HG03378 (cell line): ENCODE measurements at regions not wholly inside any gene's neighbourhood (a gene's known extent, or its start where the extent isn't known, plus 50 kb on each side); places are given as distances from the start of the nearest gene placed in this dataset.
"Not testable (repeated sequence)": the region's sequence is repeated elsewhere in the genome, so short reads cannot be mapped to it uniquely, and the experiment has no call there.

ENCODE experiments used
- ATAC-seq: cut with Tn5 transposase; IDR thresholded peaks from one replicate; pipeline ENCODE4 v1.9.1; 2021; ENCODE audit warnings: mild to moderate bottlenecking, moderate library complexity; ENCODE audit not compliant: unreplicated experiment

- no peak for ATAC-seq
These were observed 762.4 kb downstream of the REEP3 start for GRCh38 chr10:64283621-64284020.

GRCh38 chr10:64286533-64286932 is 765.3 kb downstream of the REEP3 start:
- no peak for ATAC-seq

- ATAC-seq, result no peak
These were observed 767.2 kb downstream of the REEP3 start for GRCh38 chr10:64288404-64288803.

DNA sequence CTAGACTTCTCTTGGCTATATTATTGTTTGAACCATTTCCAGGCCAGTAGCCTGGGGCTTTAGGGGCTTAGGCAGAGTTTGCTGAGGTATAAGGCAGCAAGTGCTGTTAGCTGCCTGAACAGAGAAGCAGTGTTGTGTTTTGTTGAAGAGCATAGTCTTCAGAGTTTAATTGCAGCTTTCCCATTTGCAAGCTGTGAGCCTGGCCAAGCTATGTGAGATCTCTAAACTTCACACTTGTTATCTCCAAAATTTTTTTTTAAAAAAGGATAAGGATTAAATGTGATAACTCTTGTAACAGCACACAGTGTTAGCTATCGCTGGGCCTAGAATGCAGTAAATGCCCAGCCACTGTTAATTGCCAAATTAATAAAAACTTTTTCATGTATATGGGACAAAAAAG is 782.4 kb downstream of the REEP3 start:
- no peak for ATAC-seq

DNA sequence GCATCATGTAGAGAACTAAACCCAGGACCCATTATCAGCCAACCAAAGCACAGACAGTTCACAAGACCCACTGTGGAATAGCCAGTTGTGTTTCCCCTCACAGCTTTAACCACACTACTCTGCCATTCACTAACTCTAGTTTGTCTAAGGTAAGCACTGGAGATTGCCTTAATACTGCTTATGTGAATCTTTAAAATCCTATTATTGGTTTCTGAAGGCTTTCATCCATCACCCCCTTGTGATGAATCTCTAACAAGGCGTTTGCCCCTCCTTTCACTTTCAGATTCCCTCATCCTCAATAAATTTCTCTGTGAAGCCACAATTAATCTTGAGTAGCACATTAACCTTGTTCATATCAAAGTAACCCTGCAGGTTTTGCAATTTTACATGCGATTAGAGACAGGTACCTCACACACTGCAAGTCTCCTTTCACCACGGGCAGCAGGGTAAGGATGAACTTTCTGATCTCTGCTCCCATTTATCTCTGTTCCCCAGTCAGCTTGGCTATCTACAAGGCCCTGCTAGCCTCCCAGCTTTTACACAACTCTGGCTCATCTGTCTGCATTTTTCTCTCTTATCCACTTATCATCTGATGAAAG is 785.6 kb downstream of the REEP3 start:
- ATAC-seq, result no peak

GRCh38 chr10:64312876-64313275 is 791.7 kb downstream of the REEP3 start:
- no peak for ATAC-seq

DNA sequence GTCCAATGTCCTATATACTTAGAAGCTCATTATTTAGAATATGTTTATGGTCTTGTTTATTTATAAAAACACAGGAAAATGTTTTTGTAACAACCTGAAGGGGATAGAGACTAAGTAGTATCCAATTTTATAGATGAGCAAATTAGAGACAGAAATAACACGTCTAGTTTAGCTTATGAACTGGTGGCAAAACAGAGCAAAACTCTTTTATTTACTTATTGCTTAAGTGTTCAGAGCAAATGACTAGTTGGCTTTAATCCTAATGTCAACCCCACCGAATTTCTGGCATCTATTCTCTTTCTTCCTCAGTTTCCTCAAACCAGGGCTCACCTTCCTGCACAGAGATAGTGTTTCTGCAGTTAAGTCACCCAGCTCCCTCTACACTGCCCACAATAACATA is 792.8 kb downstream of the REEP3 start:
- no peak for ATAC-seq

GRCh38 chr10:64316416-64316815 is 795.2 kb downstream of the REEP3 start:
- no peak for ATAC-seq

- ATAC-seq, result no peak
These were observed 795.6 kb downstream of the REEP3 start for GRCh38 chr10:64316833-64317232.

DNA sequence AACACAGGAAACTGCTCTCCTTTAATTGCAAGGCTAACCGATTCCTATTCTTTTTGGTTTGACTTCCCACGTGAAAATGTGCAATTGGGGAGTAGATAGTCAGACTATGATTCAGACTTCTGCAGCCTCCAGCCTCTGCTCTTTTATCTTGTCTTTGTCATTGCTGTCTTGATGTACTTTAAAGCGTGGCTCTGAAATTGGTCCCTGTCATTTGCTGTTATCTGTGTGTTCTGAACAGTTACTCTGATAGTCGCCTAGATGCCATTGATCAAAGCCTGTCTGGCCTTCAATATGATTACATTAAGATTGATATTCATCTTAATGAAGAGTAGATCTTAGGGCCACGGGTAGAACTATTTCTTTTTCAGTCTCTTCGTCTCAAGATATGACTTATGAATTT is 799.2 kb downstream of the REEP3 start:
- ATAC-seq, result no peak

GRCh38 chr10:64329510-64329909 is 808.3 kb downstream of the REEP3 start:
- ATAC-seq, result no peak

GRCh38 chr10:64332551-64332950 is 811.4 kb downstream of the REEP3 start:
- no peak for ATAC-seq

GRCh38 chr10:64334084-64334483 is 812.9 kb downstream of the REEP3 start:
- no peak for ATAC-seq

- no peak for ATAC-seq
These were observed 823.0 kb downstream of the REEP3 start for GRCh38 chr10:64344211-64344610.

- no peak for ATAC-seq
These were observed 824.7 kb downstream of the REEP3 start for GRCh38 chr10:64345856-64346255.

- no peak for ATAC-seq
These were observed 825.2 kb downstream of the REEP3 start for GRCh38 chr10:64346389-64346788.

DNA sequence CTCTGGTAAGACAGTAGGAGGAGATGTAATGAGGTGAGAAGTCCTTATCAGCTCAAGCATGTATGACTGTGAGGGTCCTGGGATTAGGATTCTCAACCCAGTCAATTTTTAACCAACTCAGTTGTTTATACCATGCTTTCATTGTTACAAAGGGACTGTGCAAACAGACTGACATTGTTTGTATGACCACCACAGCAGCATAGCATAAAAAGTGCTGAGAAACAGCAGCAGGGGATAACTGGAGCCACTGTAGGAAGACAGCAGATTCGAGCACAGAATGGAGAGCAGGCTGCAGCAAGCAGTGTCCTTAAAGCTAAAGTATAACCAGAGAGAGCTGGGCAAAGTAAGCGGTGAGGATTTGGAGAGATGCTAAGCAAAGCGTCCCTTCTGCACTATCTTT is 829.5 kb downstream of the REEP3 start:
- no peak for ATAC-seq

- ATAC-seq, result no peak
These were observed 837.7 kb downstream of the REEP3 start for GRCh38 chr10:64358907-64359306.

DNA sequence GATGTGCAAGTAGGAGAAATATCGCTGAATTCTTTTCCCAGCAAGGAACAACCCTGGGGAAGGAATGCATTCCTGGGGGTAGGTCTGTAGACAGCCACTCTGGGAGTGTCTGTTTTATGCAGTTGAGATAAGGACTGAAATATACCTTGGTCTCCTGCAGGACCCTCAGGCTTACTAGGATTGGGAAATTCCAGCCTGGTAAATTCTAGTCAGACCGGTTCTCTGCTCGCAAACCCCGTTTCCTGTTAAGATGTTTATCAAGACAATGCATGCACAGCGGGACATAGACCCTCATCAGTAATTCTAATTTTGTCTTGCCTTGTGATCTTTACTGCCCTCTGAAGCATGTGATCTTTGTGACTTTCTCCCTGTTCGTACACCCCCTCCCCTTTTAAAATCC is 839.0 kb downstream of the REEP3 start:
- ATAC-seq, result not testable (repeated sequence)

DNA sequence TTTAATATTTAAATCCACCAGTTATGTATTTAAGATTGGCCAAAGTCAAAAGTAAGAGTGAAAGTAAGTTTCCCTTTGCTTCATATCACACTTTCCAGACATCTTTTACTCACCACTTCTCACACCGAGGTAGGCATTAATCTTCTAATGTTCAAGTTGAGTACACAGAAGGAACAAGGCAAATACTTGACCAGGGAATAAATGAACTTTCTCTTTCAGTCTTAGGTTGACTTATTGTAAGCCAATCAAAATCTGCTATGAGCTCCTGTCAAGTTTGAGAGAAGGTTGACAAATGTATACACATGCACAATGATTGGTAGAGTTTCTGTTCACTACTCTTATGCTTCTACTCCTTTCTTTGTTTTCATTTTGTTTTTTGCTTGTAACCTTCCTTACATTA is 842.5 kb downstream of the REEP3 start:
- ATAC-seq, result no peak

DNA sequence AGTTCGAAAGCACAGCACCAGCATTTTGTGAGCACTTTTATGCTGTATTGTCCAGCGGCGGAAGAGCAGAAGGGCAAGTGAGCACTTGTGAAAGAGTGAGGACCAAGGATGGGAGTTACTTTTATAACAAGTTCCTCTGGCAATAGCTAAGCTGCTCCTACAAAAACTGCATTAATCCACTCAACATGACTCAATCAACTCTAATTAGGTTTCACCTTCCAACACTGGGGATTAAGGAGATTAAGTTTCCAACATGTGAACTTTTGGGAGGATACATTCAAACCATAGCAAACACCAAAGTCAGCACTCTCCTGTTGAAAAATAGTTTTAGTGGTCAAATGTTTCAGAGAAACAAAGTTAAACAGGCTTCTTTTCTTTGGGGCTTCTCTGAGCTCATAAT is 844.5 kb downstream of the REEP3 start:
- no peak for ATAC-seq

DNA sequence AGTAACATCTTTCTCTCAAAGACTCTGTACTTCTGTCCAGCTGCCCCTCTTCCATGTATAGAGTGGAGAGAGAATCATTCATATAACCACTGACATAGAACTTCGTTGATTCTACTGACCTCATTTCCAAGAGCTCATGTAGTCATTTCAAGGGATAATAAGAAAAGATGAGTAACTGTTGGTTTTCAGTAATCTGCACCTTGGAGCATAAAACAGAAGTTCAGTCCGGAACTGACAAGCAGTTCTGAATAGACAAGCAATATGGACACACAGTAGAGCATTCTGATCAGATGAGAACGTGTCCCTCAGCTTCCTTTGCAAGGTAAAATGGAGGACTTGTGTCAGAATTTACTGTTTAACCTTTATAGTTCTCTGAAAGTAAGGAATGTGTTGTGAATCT is 847.1 kb downstream of the REEP3 start:
- ATAC-seq, result no peak
